Gastrocnemius medialis (tissue), 4 donors: ENCODE measurements at regions not wholly inside any gene's neighbourhood (a gene's known extent, or its start where the extent isn't known, plus 50 kb on each side); places are given as distances from the start of the nearest gene placed in this dataset.

ENCODE experiments used
- POLR2A ChIP-seq, 2 donors: fragments of 450-650 bp; IDR thresholded peaks; one replicate each; pipeline ENCODE4 v1.6.1; 2017; ENCODE audit warnings: antibody characterized with exemption in 2 of 2, mild to moderate bottlenecking in 2 of 2, moderate library complexity in 2 of 2
- TF ChIP-seq, protein P1 (sequence below), 5 experiments: fragments of 450-650 bp in 3 of 5; fragments of 200-600 bp in 2 of 5; sonication (generic) in 2 of 5; IDR thresholded peaks in 4 of 5; conservative IDR thresholded peaks in 1 of 5; 1 replicate in 4 of 5; 2 replicates in 1 of 5; pipeline ENCODE4 v1.5.1; 2016 to 2019; ENCODE audit warnings: antibody characterized with exemption in 5 of 5, mild to moderate bottlenecking in 3 of 5, moderate library complexity in 3 of 5

DNA sequence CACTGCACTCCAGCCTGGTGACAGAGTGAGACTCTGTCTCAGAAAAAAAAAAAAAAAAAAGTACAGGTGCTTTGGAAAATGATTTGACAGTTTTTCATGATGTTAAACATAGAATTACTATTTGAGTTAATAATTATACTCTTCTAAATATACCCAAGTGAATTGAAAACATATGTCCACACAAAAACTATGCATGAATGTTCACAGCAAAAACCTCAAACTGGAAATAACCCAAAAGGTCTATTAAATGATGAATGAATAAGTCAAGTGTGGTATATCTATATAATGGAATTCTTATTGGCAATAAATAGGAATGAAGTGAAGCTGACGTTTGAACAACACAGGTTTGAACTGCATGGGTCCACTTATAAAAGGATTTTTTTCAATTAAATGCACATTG is 207.2 kb upstream of the DAB2 start:
- no peak for TF ChIP-seq POLR2A (IDR thresholded peaks at IDR 0.05)
- TF ChIP-seq, protein P1, sequence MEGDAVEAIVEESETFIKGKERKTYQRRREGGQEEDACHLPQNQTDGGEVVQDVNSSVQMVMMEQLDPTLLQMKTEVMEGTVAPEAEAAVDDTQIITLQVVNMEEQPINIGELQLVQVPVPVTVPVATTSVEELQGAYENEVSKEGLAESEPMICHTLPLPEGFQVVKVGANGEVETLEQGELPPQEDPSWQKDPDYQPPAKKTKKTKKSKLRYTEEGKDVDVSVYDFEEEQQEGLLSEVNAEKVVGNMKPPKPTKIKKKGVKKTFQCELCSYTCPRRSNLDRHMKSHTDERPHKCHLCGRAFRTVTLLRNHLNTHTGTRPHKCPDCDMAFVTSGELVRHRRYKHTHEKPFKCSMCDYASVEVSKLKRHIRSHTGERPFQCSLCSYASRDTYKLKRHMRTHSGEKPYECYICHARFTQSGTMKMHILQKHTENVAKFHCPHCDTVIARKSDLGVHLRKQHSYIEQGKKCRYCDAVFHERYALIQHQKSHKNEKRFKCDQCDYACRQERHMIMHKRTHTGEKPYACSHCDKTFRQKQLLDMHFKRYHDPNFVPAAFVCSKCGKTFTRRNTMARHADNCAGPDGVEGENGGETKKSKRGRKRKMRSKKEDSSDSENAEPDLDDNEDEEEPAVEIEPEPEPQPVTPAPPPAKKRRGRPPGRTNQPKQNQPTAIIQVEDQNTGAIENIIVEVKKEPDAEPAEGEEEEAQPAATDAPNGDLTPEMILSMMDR (IDR thresholded peaks at IDR 0.05 in 4 of 5, conservative IDR thresholded peaks at IDR 0.05 in 1 of 5), result no peak
